ENCODE measurements at regions not wholly inside any gene's neighbourhood (a gene's known extent, or its start where the extent isn't known, plus 50 kb on each side); places are given as distances from the start of the nearest gene placed in this dataset.
"Not testable (repeated sequence)": the region's sequence is repeated elsewhere in the genome, so short reads cannot be mapped to it uniquely, and the experiment has no call there.

GRCh38 chr1:234769986-234770795, 160.2 kb upstream of the IRF2BP2 start:
- no peak for DNase-seq

- no peak for DNase-seq
Measured at GRCh38 chr1:234769284-234769985, 159.5 kb upstream of the IRF2BP2 start.

- no peak for DNase-seq
Measured at GRCh38 chr1:234768569-234769283, 158.7 kb upstream of the IRF2BP2 start.

GRCh38 chr1:234768171-234768568, 158.2 kb upstream of the IRF2BP2 start:
- no peak for DNase-seq

GRCh38 chr1:234765672-234766071, 155.7 kb upstream of the IRF2BP2 start:
- no peak for DNase-seq

GRCh38 chr1:234765181-234765580, 155.2 kb upstream of the IRF2BP2 start:
- DNase-seq: no peak

GRCh38 chr1:234763910-234764309, 153.9 kb upstream of the IRF2BP2 start:
- no peak for DNase-seq

GRCh38 chr1:234763367-234763766, 153.4 kb upstream of the IRF2BP2 start:
- no peak for DNase-seq

- DNase-seq: not testable (repeated sequence)
Measured at GRCh38 chr1:234762127-234762526, 152.1 kb upstream of the IRF2BP2 start.

- DNase-seq: no peak
Measured at GRCh38 chr1:234760303-234760723, 150.3 kb upstream of the IRF2BP2 start.

GRCh38 chr1:234759888-234760287, 149.9 kb upstream of the IRF2BP2 start:
- no peak for DNase-seq

- no peak for DNase-seq
Measured at GRCh38 chr1:234758851-234759250, 148.9 kb upstream of the IRF2BP2 start.

- no peak for DNase-seq
Measured at GRCh38 chr1:234756857-234757256, 146.9 kb upstream of the IRF2BP2 start.

- no peak for DNase-seq
Measured at GRCh38 chr1:234756066-234756774, 146.2 kb upstream of the IRF2BP2 start.

- no peak for DNase-seq
Measured at GRCh38 chr1:234755449-234755863, 145.5 kb upstream of the IRF2BP2 start.

- no peak for DNase-seq
Measured at GRCh38 chr1:234753979-234754378, 144.0 kb upstream of the IRF2BP2 start.

- DNase-seq: no peak
Measured at GRCh38 chr1:234752927-234753326, 142.9 kb upstream of the IRF2BP2 start.

GRCh38 chr1:234751678-234752077, 141.7 kb upstream of the IRF2BP2 start:
- DNase-seq: no peak

GRCh38 chr1:234750922-234751627, 141.1 kb upstream of the IRF2BP2 start:
- no peak for DNase-seq

- DNase-seq: no peak
Measured at GRCh38 chr1:234748713-234749112, 138.7 kb upstream of the IRF2BP2 start.

GRCh38 chr1:234748066-234748465, 138.1 kb upstream of the IRF2BP2 start:
- no peak for DNase-seq

GRCh38 chr1:234746798-234747196, 136.8 kb upstream of the IRF2BP2 start:
- no peak for DNase-seq

Data from NK-92 treated with Interleukin-12 subunit alpha and Interleukin-12 subunit beta, amount 100 ng/mL, for 24 hours (cell line).